ENCODE measurements at regions not wholly inside any gene's neighbourhood (a gene's known extent, or its start where the extent isn't known, plus 50 kb on each side); places are given as distances from the start of the nearest gene placed in this dataset.

DNA sequence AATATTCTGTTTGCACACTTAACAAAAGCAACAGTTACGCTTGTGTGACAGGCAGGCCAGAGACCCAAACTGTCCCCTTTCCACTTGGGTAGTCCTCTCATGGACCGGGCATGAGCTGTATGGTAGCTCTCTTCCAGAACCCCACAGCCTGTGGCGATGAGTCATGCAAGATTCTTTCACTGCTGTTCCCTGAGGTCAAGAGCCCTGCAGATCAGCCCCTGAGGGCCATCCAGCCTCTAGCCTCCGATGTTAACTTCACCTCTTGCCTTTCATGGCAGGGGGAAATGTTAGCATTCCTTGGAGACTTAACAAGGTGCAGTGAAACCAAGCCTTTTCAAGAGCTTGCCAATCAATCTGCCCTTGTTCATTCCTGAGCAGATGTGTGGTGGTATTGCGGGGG is 63.2 kb upstream of the DEUP1 start:
- DNase-seq: no peak
- Mint-ChIP-seq H3K36me3 (ENCODE audit: low read depth) (peaks cover 4% of the 10 kb centered on the region), H3K27me3 (ENCODE audit: low read depth, poor library complexity) (peaks cover 2% of the 10 kb centered on the region), H3K4me3 (no peak overlapping the region), H3K27ac (no peak overlapping the region), H3K9me3 (peaks cover 4% of the 10 kb centered on the region), H3K4me1 (no peaks in the 10 kb centered on the region)
- TF ChIP-seq, protein P1, sequence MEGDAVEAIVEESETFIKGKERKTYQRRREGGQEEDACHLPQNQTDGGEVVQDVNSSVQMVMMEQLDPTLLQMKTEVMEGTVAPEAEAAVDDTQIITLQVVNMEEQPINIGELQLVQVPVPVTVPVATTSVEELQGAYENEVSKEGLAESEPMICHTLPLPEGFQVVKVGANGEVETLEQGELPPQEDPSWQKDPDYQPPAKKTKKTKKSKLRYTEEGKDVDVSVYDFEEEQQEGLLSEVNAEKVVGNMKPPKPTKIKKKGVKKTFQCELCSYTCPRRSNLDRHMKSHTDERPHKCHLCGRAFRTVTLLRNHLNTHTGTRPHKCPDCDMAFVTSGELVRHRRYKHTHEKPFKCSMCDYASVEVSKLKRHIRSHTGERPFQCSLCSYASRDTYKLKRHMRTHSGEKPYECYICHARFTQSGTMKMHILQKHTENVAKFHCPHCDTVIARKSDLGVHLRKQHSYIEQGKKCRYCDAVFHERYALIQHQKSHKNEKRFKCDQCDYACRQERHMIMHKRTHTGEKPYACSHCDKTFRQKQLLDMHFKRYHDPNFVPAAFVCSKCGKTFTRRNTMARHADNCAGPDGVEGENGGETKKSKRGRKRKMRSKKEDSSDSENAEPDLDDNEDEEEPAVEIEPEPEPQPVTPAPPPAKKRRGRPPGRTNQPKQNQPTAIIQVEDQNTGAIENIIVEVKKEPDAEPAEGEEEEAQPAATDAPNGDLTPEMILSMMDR (IDR thresholded peaks at IDR 0.05): no peak

DNA sequence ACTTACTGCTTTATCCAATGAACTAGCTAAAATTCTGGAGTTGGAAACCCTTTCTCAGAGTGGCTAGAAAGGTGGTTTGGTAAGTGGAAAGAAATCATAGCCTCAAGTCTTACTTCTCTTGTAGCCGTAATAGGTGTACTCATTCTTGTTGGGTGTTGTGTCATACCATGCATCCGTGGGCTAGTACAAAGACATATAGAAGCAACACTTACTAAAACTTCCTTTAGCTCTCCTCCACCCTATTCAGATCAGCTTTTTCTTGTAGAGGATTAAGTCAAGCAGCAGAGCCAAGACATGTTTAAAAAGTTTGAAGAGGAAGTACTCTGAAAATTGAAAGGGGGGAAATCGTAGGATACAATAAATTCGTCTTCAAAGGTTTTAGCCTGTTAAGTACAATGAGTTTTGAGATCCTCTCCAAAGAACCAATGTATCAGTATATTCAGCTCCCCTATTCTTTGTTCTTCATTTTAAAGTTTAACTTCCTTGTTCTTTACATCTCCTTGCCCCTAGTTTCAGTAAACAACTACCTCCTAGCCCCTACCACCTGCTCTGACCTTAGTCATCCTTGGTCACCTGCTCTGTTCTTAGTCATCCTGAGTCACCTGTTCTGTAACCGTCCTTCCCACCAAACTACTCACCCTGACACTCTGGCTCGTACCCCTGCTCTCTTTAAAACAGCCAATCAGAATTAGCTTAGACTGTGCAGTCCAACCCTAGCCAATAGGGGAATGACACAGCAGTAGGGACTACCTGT is 62.1 kb upstream of the DEUP1 start:
- peaks cover 4% of the 10 kb centered on the region for H3K36me3 Mint-ChIP-seq (ENCODE audit: low read depth)
- H3K27ac Mint-ChIP-seq: no peak overlapping the region
- H3K4me1 Mint-ChIP-seq: no peaks in the 10 kb centered on the region
- peaks cover 4% of the 10 kb centered on the region for H3K9me3 Mint-ChIP-seq
- H3K4me3 Mint-ChIP-seq: no peak overlapping the region
- DNase-seq: no peak
- no peaks in the 10 kb centered on the region for H3K27me3 Mint-ChIP-seq (ENCODE audit: low read depth, poor library complexity)
- TF ChIP-seq, protein P1 (IDR thresholded peaks at IDR 0.05): no peak

DNA sequence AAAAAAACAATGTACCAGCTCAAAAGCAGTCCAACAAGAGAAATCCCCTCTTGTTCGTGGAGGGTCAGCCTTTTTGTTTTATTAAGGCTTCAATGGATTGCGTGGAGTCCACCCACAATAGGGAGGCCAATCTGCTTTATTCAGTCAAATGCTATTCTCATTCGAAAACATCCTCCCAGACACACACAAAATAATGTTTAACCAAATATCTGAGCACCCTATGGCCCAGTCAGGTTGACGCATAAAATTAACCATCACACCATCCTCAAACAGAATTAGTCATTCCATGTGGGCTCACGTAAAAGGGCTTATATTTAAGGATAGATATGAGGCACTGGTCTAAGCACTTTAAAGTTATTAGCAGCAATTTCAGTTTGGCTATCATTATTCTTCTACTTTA is 58.9 kb upstream of the DEUP1 start:
- Mint-ChIP-seq H3K9me3 (peaks cover 4% of the 10 kb centered on the region), H3K36me3 (ENCODE audit: low read depth) (peaks cover 4% of the 10 kb centered on the region), H3K27me3 (ENCODE audit: low read depth, poor library complexity) (no peaks in the 10 kb centered on the region), H3K4me3 (no peak overlapping the region), H3K4me1 (peaks cover 6% of the 10 kb centered on the region), H3K27ac (no peak overlapping the region)
- no peak for DNase-seq
- TF ChIP-seq, protein P1 (IDR thresholded peaks at IDR 0.05): no peak

- TF ChIP-seq, protein P1 (IDR thresholded peaks at IDR 0.05): no peak
- no peak overlapping the region for H3K27ac Mint-ChIP-seq
- no peak for DNase-seq
- peaks cover 33% of the 10 kb centered on the region for H3K4me1 Mint-ChIP-seq
- no peak overlapping the region for H3K4me3 Mint-ChIP-seq
- no peaks in the 10 kb centered on the region for H3K9me3 Mint-ChIP-seq
- H3K27me3 Mint-ChIP-seq (ENCODE audit: low read depth, poor library complexity): no peaks in the 10 kb centered on the region
- H3K36me3 Mint-ChIP-seq (ENCODE audit: low read depth): no peaks in the 10 kb centered on the region
Measured at GRCh38 chr11:93274851-93275250, 55.7 kb upstream of the DEUP1 start.

GRCh38 chr11:93278976-93279375 is 51.6 kb upstream of the DEUP1 start:
- Mint-ChIP-seq H3K27ac (peak overlapping the region; percentile 55), H3K4me1 (peaks cover 46% of the 10 kb centered on the region), H3K4me3 (peak overlapping the region; percentile 16), H3K27me3 (ENCODE audit: low read depth, poor library complexity) (peaks cover 2% of the 10 kb centered on the region), H3K36me3 (ENCODE audit: low read depth) (no peaks in the 10 kb centered on the region), H3K9me3 (no peaks in the 10 kb centered on the region)
- no peak for DNase-seq
- TF ChIP-seq, protein P1 (IDR thresholded peaks at IDR 0.05): no peak

- Mint-ChIP-seq H3K9me3 (no peaks in the 10 kb centered on the region), H3K4me3 (peak overlapping the region; percentile 9), H3K4me1 (peaks cover 46% of the 10 kb centered on the region), H3K27ac (peak overlapping the region; percentile 55), H3K27me3 (ENCODE audit: low read depth, poor library complexity) (peaks cover 2% of the 10 kb centered on the region), H3K36me3 (ENCODE audit: low read depth) (no peaks in the 10 kb centered on the region)
- TF ChIP-seq, protein P1 (IDR thresholded peaks at IDR 0.05): no peak
- peak; percentile 18 for DNase-seq
Measured at GRCh38 chr11:93279851-93280347, 50.6 kb upstream of the DEUP1 start.

Data from nephron progenitor cell (in vitro differentiated cells).